ENCODE measurements at regions not wholly inside any gene's neighbourhood (a gene's known extent, or its start where the extent isn't known, plus 50 kb on each side); places are given as distances from the start of the nearest gene placed in this dataset.

- DNase-seq, result no peak
These were observed 55.0 kb downstream of the SOX4 start for GRCh38 chr6:21648475-21649050.

- no peak for DNase-seq
These were observed 59.8 kb downstream of the SOX4 start for GRCh38 chr6:21653323-21653722.

- DNase-seq, result no peak
These were observed 60.4 kb downstream of the SOX4 start for GRCh38 chr6:21653905-21654304.

GRCh38 chr6:21654361-21654760 is 60.8 kb downstream of the SOX4 start:
- DNase-seq, result no peak

- DNase-seq, result no peak
These were observed 70.4 kb downstream of the SOX4 start for GRCh38 chr6:21663966-21664313.

GRCh38 chr6:21664314-21665109 is 71.0 kb downstream of the SOX4 start:
- DNase-seq, result no peak

GRCh38 chr6:21665110-21665391 is 71.5 kb downstream of the SOX4 start:
- DNase-seq, result no peak

GRCh38 chr6:21665392-21666200 is 72.0 kb downstream of the SOX4 start:
- no peak for DNase-seq

GRCh38 chr6:21666201-21666691 is 72.7 kb downstream of the SOX4 start:
- no peak for DNase-seq

GRCh38 chr6:21666853-21667681 is 73.5 kb downstream of the SOX4 start:
- DNase-seq, result no peak

- no peak for DNase-seq
These were observed 75.2 kb downstream of the SOX4 start for GRCh38 chr6:21668795-21669194.

GRCh38 chr6:21676769-21677168 is 83.2 kb downstream of the SOX4 start:
- DNase-seq, result no peak

GRCh38 chr6:21678990-21679389 is 85.4 kb downstream of the SOX4 start:
- no peak for DNase-seq

GRCh38 chr6:21679761-21680265 is 86.3 kb downstream of the SOX4 start:
- no peak for DNase-seq

- no peak for DNase-seq
These were observed 87.1 kb downstream of the SOX4 start for GRCh38 chr6:21680611-21681010.

GRCh38 chr6:21690489-21690888 is 96.9 kb downstream of the SOX4 start:
- DNase-seq, result no peak

- no peak for DNase-seq
These were observed 98.3 kb downstream of the SOX4 start for GRCh38 chr6:21691685-21692346.

GRCh38 chr6:21692721-21693120 is 99.2 kb downstream of the SOX4 start:
- DNase-seq, result no peak

GRCh38 chr6:21694168-21694567 is 100.6 kb downstream of the SOX4 start:
- no peak for DNase-seq

- DNase-seq, result no peak
These were observed 114.2 kb downstream of the SOX4 start for GRCh38 chr6:21707524-21708319.

GRCh38 chr6:21708320-21708580 is 114.7 kb downstream of the SOX4 start:
- DNase-seq, result no peak

- DNase-seq, result no peak
These were observed 116.7 kb downstream of the SOX4 start for GRCh38 chr6:21710216-21710615.

All from CD4-positive, alpha-beta T cell treated with Interleukin-10 for 1 hour (primary cell).